Activated CD8-positive, alpha-beta memory T cell treated with anti-CD3 and anti-CD28 coated beads for 36 hours (primary cell): ENCODE measurements at regions not wholly inside any gene's neighbourhood (a gene's known extent, or its start where the extent isn't known, plus 50 kb on each side); places are given as distances from the start of the nearest gene placed in this dataset.
"Not testable (repeated sequence)": the region's sequence is repeated elsewhere in the genome, so short reads cannot be mapped to it uniquely, and the experiment has no call there.

ENCODE experiments used
- CTCF ChIA-PET: fragments of 350-600 bp; sonication (Branson Sonifier 250); formaldehyde crosslinking; loops from one replicate; lab custom pipeline; 2021; ENCODE audit warnings: antibody characterized with exemption; lab: Charles Lee
- POLR2A ChIA-PET: fragments of 350-600 bp; sonication (Branson Sonifier 250); formaldehyde crosslinking; loops from one replicate; lab custom pipeline; 2021; ENCODE audit warnings: antibody characterized with exemption; lab: Charles Lee

DNA sequence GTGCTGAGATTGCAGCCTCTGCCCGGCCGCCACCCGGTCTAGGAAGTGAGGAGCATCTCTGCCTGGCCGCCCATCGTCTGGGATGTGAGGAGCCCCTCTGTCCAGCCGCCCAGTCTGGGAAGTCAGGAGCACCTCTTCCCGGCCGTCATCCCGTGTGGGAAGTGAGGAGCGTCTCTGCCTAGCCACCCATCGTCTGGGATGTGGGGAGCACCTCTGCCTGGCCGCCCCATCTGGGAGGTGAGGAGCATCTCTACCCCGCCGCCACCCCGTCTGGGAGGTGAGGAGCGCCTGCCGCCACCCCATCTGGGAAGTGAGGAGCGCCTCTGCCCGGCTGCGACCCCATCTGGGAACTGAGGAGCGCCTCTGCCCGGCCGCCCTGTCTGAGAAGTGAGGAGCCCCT lies 372.2 kb downstream of the TECRL start:
- POLR2A ChIA-PET, result not testable (repeated sequence)

DNA sequence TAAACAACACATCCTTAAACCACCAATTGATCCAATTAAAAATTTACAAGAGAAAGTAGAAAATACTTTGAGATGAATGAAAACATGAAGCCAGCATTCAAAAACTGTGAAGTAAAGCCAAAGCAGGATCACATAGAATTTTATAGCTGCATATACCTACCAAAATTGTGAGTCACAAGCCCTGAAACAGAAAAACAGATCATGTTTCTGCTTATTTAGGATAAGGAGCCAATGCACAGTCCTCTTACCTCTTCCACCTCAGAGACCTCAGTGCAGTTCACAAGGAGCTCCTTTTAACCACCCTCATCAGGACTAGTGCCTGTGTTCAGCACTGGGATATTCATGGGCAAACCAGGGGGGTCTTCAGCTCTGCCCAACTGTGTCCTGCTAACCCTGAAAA lies 386.7 kb downstream of the TECRL start:
- ChIA-PET POLR2A (no interaction called here), CTCF (no interaction called here)

More for the DNA sequence above, 372.2 kb downstream of the TECRL start:
- CTCF ChIA-PET, result not testable (repeated sequence)

DNA sequence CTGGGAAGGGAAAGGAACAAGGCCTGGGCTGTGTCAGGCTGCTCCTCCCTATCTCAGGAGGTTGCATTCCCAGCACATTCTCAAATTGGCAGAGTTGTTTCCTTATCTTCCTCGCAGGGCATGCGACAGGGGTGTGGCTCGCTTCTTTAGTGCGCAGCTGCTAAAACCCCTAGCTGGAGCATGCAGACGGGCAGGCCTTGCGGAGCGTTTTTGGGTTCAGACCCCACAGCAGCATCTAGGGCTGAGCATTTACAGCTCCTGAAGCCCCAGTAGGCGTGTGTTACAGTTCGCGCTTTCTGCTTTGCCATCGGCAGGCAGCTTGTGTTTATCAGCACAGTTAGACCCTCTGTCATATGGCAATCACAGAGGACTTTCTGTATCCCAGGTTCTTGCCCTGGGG lies 392.4 kb downstream of the TECRL start:
- CTCF ChIA-PET, result no interaction called here
- POLR2A ChIA-PET, result no interaction called here

DNA sequence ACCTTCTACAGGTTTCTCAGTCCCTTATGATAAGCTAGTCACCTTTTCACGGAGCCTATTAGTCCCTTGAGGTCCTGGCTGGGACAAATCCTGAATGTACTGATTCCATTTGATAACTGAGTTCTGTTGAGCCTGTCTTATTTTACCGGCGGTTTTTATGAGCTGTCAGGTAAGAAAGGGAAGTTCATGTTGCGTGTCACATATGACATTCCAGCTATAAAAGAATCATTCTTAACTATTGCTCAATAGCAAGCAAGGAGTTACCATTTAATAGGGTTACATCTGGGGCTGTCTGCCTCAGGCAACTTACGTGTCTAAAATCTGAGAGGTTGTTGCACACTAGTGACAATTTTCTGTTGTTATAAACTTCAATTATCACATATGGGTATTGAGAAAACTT lies 394.6 kb downstream of the TECRL start:
- CTCF ChIA-PET, result no interaction called here
- POLR2A ChIA-PET, result no interaction called here

DNA sequence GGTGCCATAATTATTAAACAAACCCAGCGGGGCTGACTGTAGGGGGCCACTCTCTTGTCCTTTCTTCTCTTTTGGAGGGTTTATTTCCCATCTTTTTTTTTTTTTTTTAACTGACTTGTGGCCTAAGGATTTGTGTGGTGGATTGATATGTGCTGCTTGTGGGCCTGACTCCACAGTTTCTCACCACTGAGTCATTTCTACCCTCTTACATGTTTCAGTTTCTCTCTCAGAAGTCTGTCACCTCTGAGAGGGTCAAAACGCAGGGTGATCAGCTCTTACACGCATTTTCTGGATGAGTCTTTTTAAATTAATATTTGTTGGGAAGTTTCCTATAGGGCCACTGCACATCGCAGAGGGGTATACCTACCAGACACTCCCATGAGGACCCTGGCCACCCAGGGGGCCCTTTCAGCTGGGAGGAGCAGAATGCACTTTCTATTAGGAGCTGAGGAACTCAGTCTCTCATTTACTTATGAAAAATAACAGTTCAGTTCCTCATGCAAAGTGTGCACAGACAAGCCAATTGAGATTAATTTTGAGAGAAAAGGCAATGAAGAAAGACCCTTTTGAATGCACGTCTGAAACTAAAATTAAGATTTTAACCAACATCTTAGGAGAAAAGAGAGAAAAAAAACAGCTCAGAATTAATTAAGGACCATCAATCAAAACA lies 407.9 kb downstream of the TECRL start:
- ChIA-PET CTCF (no interaction called here), POLR2A (no interaction called here)

DNA sequence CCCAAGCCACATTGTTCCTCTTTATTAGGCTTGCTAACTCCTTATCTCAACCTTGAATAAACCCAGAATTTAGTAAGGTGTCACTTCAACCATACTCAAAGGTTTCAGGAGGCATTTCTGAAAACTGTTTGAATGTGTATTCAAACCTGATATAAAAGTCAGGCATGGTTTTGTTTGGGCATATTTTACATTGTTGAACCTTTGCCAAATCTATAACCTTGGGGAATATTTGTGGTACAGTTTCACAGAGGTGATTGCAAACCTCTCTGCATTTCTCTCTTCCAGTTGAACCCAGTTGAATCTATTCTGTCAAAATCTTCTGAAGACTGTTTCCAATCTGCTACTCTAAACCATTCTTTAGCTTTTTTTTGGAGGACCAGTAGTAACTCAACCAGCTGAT lies 409.0 kb downstream of the TECRL start:
- ChIA-PET POLR2A (no interaction called here), CTCF (no interaction called here)

DNA sequence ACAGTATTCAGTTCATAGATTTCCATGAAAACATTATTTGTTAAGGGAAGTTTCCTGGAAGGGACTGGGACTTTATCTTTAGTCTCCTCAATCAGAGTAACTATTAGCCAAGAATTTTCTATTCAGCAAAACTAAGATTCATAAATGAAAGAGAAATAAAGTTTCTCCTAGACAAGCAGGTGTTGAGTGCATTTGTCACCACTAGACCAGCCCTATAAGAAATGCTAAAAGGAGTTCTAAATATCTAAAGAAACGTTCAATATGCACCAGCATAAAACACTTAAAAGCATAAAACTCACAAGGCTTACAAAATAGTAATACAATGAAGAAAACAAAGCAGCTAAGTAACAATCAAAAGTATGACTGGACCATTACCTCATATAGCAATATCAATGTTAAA lies 423.0 kb downstream of the TECRL start:
- POLR2A ChIA-PET, result no interaction called here
- CTCF ChIA-PET, result no interaction called here

DNA sequence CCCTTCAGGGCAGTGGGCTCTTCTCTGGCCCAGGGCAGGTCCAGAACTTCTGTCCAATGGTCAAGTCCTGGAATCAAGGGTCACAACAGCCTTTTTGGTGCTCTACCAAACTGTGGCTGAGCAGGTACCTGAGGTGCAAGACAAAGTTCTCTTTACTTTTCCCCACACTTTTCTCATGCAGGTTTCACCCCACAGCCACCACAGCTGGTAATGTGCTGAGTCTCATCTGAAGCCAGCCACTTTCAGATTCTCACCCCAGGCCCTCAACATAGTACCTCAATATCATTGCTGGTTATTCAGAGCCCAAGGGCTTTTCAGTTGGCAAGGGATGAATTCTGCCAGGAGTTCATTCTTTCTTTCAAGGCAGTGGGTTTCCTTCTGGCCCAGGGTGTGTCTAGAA lies 426.0 kb downstream of the TECRL start:
- POLR2A ChIA-PET, result no interaction called here
- CTCF ChIA-PET, result no interaction called here

DNA sequence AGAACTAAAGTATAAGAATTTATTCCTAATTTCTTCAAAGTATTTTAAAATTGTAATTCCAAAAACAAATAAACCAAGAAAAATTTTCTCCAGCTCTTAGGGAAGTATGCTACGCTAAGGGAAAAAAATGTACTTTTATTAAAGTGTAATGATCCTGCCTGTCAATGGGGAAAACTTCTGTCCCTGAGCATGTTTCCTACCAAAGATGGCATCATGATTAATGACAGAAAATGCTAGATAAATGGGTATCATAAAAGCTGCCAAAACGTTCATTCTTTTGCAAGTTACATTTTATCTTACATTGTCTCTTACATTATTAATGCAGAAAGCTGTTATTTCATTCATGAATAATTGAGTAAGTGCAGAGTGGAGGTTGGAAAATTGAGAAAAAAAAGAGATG lies 443.4 kb downstream of the TECRL start:
- ChIA-PET CTCF (no interaction called here), POLR2A (no interaction called here)

DNA sequence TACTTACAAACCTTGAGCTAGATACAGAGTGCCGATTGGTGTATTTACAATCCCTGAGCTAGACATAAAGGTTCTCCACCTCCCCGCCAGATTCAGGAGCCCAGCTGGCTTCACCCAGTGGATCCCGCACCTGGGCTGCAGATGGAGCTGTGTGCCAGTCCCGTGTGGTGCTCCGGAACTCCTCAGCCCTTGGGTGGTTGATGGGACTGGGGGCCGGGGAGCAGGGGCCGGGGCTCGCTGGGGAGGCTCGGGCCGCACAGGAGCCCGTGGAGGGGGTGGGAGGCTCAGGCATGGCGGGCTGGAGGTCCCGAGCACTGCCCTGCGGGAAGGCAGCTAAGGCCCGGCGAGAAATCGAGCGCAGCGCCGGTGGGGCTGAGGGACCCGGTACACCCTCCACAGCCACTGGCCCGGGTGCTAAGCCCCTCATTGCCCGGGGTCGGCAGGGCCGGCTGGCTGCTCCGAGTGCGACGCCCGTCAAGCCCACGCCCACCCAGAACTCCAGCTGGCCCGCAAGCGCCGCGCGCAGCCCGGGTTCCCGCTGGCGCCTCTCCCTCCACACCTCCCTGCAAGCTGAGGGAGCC lies 466.5 kb downstream of the TECRL start:
- POLR2A ChIA-PET, result not testable (repeated sequence)

DNA sequence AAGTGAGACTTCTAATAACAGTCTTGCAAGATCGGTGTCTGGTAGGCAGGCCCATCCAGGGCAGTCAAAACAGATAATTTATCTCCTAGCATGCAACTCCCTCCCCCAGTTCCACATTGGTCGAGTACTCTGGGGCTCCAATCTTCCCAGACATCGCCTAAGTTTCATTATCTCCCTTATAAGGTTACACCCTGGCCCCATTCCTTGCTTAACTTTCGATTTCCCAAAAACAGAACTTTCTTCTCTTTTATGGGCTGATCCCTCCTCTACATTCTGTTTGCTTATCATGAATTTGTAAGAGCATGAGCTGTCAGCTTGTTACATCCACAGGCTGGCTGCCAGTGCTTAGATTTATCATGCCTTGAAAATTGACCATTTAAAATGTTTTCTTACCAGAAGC lies 471.3 kb downstream of the TECRL start:
- ChIA-PET CTCF (no interaction called here), POLR2A (no interaction called here)

More for the DNA sequence above, 466.5 kb downstream of the TECRL start:
- CTCF ChIA-PET, result not testable (repeated sequence)

DNA sequence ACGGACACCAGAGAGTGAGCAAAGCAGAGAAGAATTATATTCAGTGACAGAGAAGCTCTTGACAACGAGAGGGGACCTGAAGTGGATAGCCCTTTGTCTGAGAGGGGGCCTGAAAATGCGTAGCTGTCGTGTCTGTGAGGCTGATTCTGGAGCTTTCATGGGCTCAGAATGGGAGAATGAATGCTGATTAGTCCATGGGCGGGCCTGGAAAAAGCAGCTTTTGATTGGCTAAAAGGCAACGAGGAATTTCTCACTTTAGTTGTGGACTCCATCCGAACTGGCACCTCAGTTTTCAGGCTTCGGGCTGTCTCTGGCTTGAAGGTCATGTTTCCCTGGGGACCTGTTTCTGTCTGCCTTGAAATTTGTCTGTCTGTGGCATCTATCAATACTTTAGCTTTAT lies 487.1 kb downstream of the TECRL start:
- ChIA-PET POLR2A (no interaction called here), CTCF (no interaction called here)

DNA sequence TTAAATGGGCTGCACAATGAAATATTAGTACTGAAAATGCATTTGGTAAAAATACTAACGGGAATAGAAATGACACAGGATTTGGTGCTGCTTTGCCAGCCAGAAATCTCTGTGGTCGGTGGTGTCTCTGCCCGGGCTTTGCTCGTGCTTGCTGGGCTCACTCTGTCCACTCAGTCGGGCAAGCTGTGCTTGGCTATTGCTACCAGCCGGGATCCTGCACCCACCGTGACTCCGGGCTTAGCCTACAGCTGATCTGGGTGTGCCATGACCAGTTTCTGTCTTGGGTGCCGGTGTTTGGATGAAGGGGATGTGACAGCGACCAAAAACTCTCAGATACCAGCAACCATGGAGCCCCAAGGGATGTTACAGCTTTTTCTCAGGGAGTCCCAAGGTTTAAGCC lies 487.7 kb downstream of the TECRL start:
- ChIA-PET CTCF (no interaction called here), POLR2A (no interaction called here)

DNA sequence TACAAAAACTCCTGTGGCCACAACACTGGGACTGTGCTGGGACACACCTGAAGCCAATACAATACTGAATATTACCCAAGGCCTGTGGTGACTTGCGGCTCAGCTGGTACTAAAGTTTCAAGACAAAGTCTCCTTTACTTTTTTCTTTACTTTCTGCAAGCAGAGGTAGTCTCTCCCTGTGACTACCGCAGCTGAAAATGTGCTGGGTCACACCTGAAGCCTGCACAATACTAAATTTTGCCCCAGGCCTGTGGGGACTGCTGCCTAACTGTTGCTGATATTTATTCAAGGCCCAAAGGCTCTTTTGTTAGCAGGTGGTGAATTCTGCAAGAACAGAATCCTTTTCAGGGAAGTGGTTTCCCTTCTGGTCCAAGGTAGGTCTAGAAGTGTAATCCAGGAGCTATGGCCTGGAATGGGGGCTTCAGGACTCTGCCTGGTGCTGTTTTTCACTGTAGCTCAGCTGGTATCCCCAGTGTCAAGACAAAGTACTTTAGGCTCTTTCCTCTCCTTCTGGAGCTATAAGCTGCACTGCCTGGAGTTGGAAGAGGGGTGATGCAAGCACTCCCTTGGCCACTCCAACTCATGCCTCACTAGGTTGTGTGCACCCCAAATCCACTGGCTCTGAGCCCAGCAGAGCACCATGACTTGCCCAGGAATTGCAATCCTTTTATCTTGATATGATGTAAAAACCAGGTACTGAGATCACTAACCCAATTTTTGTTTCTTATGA lies 489.4 kb downstream of the TECRL start:
- ChIA-PET CTCF (no interaction called here), POLR2A (no interaction called here)

DNA sequence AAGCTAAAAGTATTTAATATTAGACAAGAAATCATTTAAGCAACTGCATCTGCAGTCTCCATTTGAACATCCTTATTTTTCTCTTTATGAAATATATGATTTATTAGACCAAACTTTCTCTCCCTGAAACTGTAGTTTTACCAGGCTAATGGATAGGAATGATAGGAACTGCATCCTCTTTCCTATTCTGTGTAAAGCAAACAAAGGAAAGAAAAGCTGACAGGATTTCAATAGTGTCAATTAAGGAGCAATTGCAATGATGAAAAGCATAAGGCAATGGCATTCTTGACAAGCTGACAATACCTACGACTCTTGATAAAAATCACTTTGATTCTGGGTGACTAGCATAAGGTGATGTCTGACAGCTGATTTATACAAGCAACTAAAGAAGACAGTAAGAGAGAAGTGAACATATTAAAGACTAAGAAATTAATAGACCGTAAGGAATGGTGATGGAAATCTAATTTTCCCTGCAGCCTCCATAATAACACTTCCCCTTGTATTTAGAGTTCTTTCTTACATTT lies 502.5 kb downstream of the TECRL start:
- ChIA-PET POLR2A (no interaction called here), CTCF (no interaction called here)

DNA sequence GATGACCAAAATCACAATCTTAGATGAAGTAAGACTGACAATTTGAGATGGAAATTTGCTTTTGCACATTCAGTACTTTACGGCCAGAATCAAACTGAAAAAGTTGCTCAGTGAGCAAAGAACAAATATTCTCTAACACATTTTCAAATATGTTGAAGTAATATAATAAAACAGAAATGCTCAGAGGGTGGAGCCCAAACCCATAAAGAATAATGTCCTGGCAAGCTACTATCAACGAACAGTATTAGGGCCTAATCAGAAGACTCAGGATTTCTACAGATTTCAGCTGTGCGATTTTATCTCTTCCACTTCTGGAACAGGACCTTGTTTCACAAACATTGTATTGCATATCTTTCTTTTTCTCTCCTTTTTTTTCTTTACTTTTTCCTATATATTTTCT lies 505.0 kb downstream of the TECRL start:
- CTCF ChIA-PET, result no interaction called here

DNA sequence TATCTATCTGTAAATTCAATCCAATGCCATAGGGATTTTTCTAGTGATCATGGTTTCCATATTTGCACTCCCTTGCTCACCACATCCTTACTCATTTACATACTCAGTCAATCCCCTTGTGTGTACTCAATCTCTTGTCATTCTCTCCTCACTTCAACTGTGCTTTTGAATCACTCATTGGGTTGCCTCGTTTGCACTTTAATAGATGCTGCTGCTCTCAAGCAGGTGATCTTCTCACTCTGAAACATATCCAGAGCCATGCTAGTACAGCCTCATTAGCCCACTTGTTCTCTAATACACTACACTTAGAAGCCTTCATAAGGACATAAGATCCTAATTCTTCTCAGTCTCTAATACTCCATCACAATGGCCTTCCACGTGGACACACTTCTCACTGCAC lies 507.9 kb downstream of the TECRL start:
- ChIA-PET POLR2A (no interaction called here), CTCF (no interaction called here)

More for the DNA sequence above, 505.0 kb downstream of the TECRL start:
- POLR2A ChIA-PET, result no interaction called here

DNA sequence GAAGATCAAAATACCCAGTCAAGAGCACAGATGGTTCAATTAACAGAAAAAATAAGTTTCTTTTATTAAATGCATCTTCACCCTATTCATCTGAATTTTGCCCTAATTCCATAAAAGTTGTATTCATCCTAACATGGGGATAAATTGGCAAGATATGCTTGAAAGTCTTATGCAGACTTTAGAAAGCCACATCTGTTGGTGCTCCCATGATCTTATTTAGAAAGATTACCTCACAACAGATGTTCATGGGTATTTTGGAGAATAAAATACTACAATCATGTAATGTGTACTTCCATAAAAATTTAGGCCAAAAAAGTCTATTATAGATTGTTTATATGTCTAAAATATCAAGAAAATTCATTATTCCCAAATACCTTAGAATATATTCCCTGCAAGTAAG lies 510.3 kb downstream of the TECRL start:
- CTCF ChIA-PET, result no interaction called here
- POLR2A ChIA-PET, result no interaction called here

DNA sequence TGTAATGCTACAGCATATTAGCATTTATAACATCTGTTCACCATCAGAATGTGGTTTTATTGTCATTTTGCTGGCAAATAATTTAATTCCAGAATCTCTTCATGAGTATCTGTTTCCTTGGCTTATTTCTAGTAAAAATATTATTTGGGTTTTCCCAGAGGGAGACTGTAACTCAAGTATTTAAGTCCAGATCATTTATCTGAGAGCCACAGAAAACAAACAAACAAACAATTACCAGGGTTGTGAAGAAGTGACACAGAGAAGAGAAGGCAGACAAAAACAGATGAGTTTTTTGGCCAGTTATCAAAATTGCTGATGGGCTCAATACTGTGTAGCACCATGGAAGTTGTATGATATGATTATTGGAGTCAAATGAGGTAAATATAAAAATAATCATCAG lies 515.1 kb downstream of the TECRL start:
- ChIA-PET POLR2A (no interaction called here), CTCF (no interaction called here)

DNA sequence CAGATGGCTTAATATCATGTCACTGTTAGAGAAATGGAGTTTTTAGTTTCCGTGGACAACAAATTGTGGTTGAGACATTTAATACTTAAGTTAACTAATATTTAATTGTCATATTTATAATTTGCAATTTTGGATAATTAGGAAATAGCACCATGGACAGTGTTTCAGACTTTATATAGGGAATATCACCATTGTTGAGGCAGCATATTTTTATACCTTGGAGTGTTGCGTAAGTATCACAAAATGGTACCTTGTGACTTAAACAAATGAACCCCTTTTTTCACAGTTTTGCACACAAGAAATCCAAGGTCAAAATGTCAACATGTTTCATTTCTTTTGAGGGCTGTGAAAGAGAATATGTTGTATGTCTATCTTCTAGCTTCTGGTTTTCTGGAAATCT lies 539.9 kb downstream of the TECRL start:
- CTCF ChIA-PET, result no interaction called here
- POLR2A ChIA-PET, result no interaction called here

DNA sequence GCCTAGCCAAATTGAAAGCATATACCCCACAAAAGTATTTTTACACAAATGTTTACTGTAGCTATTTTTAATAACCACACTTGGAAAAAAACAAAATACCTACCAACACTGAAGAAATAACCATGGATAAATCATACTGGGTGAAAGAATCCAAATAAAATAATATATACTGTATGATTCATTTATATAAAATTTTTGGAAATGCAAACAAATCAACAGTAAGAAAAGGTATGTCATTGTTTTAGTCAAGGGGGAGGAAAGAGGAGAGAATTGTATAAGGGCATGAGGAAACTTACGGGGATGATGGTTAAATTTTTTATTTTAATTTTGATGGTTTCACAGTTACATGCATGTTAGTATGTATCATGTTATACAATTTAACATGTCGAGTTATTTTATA lies 557.8 kb downstream of the TECRL start:
- ChIA-PET CTCF (no interaction called here), POLR2A (no interaction called here)
